C4-2B (cell line): ENCODE measurements at regions not wholly inside any gene's neighbourhood (a gene's known extent, or its start where the extent isn't known, plus 50 kb on each side); places are given as distances from the start of the nearest gene placed in this dataset.

Source experiments
- H3K27ac ChIP-seq: fragments of 450-650 bp; 2 replicates; pipeline ENCODE4 v1.5.1; 2017
- CTCF ChIP-seq: fragments of 450-650 bp; conservative IDR thresholded peaks from 2 replicates; pipeline ENCODE4 v1.5.1; 2017; ENCODE audit warnings: mild to moderate bottlenecking
- ZFX ChIP-seq: fragments of 450-650 bp; IDR thresholded peaks from 2 replicates; pipeline ENCODE4 v1.6.1; 2017

- H3K27ac ChIP-seq = no peak overlapping the region
These were observed 1960.2 kb downstream of the SUCLG1 start for GRCh38 chr2:82498777-82499443.

GRCh38 chr2:82494739-82495138 is 1964.3 kb downstream of the SUCLG1 start:
- TF ChIP-seq ZFX (no peak), CTCF (no peak)

More at GRCh38 chr2:82498777-82499443, 1960.2 kb downstream of the SUCLG1 start:
- TF ChIP-seq ZFX = no peak
- TF ChIP-seq CTCF = no peak

GRCh38 chr2:82491591-82491990 is 1967.5 kb downstream of the SUCLG1 start:
- TF ChIP-seq CTCF (no peak), ZFX (no peak)
- no peak overlapping the region for H3K27ac ChIP-seq

More at GRCh38 chr2:82494739-82495138, 1964.3 kb downstream of the SUCLG1 start:
- H3K27ac ChIP-seq = no peak overlapping the region

- TF ChIP-seq CTCF (no peak), ZFX (no peak)
These were observed 1971.7 kb downstream of the SUCLG1 start for GRCh38 chr2:82487354-82487753.

GRCh38 chr2:82485701-82486100 is 1973.4 kb downstream of the SUCLG1 start:
- TF ChIP-seq ZFX = no peak
- no peak overlapping the region for H3K27ac ChIP-seq

More at GRCh38 chr2:82487354-82487753, 1971.7 kb downstream of the SUCLG1 start:
- no peak overlapping the region for H3K27ac ChIP-seq

GRCh38 chr2:82481207-82481606 is 1977.9 kb downstream of the SUCLG1 start:
- TF ChIP-seq CTCF = no peak
- no peak for TF ChIP-seq ZFX
- no peak overlapping the region for H3K27ac ChIP-seq

GRCh38 chr2:82478641-82479040 is 1980.4 kb downstream of the SUCLG1 start:
- H3K27ac ChIP-seq = no peak overlapping the region
- TF ChIP-seq ZFX (no peak), CTCF (no peak)

- H3K27ac ChIP-seq = no peak overlapping the region
- TF ChIP-seq ZFX (no peak), CTCF (no peak)
These were observed 1983.0 kb downstream of the SUCLG1 start for GRCh38 chr2:82476094-82476493.
